ENCODE measurements at regions not wholly inside any gene's neighbourhood (a gene's known extent, or its start where the extent isn't known, plus 50 kb on each side); places are given as distances from the start of the nearest gene placed in this dataset.
"Not testable (repeated sequence)": the region's sequence is repeated elsewhere in the genome, so short reads cannot be mapped to it uniquely, and the experiment has no call there.

DNA sequence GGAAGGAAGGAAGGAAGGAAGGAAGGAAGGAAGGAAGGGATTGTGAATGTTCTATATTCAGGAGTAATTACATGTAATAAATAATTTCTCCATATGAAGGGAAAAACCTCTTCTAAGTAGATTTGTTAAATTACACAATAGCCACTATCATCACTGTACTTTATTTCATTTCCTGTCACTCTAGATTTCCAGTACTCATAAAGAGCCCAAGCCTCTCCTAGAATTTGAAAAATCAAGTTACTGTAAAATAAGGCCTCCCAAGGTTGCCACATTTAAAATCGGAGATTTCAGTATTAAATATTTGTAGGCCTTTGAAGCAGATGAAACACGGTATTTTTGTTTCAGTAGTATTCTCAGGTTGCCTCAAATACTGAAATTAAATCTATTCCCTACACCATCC, 499.0 kb downstream of the CDH10 start:
- no peak for DNase-seq

DNA sequence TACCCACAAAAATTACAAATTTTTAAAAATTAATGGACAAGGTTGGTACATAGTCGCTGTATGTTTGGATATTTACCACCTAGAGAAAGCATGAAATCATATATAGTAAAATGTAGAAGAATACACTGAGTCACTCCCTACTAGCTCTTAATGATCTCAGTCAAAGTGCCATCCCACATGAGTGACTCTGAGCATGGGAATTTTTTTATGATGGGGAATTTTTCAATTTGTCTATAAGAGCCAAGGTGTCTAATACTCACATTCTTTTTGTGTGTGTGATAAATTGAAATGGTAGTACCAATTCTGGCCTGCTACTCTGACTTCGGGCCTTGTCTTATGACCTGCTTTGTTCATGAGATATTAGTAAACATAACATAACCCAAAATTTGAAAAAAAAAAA, 483.2 kb downstream of the CDH10 start:
- no peak for DNase-seq

DNA sequence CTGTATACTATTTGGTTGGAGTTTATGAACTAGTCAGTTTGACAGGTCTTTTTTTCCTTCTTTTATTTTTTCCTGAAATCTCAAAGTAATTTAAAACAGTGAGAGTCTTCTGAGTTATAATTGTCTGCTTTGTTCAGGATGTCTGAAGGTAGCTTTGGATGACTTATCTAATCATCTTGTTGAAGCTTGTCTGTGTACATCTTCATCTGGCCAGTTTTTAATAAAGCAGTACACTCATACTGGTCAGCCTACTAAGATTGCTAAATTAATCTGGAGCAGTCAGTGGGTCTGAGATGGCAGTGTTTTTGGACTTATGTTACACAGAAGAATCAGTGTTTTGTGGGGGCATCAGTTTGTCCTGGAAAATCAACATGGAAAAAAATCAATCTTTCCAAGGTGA, 482.4 kb downstream of the CDH10 start:
- no peak for DNase-seq

DNA sequence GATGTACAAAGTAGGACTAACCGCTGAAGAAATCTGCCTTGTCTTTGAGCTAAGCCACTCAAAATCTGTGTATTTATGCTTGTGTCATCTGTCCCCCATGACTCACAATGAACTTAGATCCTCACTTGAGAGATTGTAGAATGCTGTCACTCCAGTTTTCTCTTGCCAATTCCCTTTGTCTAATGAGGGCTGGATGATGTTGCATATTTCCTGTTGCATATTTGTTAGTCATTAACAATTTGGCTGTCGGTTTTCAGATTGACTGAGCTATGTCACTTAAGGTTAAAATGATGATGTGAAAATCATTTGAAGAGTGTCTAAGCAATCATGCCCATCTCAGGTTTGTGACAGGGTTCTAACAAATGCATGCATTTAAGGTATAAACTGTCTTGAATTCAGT, 481.7 kb downstream of the CDH10 start:
- no peak for DNase-seq

DNA sequence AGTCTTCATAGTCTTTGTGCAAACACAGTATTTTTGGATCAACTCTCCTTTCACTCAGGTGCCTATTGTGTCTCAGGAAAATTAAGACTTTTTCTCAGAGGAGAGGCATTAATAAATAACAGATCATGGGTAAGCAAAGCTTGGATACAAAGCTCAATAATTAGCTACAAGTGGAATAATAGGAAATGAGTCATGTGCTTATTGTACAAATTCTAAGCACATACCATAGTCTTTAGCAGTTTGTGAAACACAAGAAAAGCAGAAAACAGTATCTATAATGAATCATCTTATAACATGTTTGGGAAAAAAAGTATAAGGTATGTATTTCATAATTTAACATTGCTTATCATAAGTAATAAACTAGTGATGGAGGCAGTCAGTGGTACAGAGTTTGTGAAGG, 477.0 kb downstream of the CDH10 start:
- no peak for DNase-seq

DNA sequence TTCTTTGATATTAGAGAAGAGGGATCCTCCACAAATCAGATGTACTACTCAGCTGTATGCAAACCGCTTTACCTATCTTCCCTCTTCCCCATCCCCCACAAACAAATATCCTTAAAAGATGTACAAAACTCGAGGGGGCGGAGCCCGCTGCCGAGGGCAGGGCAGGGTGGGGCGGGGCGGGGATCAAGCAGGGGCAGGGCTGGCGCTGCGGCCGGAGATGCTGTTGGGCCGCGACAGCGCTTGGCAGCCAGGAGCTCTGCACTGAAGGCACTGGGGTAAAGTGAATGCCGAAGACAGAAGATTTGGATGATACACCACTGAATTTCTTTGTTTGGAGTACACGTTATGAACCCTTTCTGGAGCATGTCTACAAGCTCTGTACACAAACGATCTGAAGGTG, 474.8 kb downstream of the CDH10 start:
- DNase-seq, result no peak

DNA sequence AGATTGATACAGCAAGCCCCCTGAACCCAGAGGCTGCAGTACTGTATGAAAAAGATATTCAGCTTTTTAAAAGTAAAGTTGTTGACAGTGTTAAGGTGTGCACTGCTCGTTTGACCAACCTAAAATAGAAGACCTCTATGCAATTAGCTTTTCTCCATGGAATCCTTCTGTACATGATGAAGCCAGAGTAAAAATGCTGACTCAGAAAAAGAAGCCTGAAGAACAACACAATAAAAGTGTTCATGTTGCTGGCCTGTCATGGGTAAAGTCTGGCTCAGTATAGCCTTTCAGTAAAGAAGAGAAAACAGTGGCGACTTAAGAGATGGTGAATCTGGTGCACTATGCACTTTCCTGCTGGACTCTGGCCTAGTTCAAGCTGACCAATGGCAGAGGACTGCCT, 473.8 kb downstream of the CDH10 start:
- DNase-seq, result not testable (repeated sequence)

DNA sequence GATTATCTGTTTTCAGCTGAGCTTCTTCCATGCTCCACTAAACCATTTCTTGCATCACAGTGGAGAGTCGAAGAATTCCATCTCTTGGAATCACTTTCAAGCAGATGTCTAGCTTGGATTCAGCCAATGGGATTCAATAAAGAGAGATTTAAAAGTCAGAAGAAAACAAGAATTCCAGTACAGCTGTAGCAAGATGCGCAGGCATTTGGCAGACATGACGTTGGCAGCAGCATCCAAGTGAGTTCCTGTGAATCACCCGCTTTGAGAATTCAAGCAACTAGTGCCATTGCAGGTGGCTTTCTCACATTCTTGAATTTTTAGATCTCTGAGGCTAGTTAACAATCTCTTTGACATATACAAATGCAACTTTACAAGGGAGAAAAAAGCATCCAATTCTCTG, 467.0 kb downstream of the CDH10 start:
- no peak for DNase-seq

DNA sequence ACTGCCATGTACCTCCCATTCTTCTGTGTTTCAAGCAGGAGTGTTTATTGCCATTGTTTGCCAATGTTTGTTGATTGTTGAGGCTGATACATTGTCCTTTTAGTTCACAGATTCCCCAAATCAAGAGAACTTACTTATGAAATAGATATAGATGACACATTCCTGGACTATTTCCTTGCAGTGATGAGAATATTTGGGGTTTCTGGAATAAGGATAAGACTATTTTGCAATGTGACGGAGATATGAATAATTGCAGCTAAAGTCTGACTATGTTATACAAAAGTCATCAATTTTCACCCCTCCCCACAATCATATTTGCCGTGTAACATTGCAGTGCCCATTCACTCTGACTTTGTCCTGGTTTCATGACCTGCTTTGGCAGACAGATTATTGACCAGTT, 460.8 kb downstream of the CDH10 start:
- DNase-seq, result no peak

DNA sequence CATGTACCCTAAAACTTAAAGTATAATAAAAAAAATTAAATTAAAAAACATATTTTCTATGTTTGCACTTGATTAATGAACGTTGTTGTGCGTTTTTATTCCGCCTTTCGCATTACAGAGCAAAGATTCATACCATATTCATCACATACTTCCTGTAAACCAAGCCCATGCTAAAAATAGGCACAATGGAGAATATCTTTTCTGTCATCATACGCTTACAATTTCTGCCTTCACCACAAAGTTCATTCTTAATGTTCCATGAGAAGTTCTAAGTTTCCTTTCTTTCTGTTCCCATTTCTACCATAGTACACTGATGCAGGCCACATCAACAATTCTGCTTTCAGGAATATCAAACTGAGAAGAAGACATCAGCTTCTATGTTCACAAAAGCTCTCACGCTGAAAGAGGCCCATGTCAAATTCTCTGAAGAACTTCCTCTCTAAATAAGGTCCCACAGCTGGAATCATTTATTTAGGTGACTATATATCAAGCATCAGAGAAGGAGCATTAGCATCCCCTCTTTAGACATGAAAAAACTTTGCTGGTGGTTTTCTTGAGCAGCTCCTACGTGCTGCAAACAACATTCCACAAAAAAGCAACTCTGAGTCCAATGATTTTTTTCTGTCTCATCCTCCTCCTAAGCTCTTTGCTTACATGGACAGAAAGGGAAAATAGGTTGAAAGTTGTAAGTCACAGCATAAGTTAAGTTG, 456.4 kb downstream of the CDH10 start:
- no peak for DNase-seq

DNA sequence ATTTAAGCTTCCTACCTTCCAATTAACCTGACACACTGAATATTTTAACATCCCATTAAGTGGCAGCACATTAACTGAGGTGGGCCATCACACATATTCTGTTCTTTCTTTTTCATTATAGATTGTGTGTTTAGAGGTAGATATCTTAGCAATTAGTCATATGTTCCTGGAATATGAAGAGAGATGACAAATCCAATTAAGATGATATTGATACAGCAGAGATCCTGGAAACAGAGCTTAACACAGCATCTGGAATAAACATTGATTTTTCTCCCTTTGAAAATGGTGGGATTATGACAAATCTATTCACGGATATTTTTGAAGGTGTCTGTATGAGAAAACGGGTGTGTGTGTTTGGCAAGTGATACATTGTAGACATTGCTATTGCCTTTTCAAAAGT, 448.0 kb downstream of the CDH10 start:
- no peak for DNase-seq

DNA sequence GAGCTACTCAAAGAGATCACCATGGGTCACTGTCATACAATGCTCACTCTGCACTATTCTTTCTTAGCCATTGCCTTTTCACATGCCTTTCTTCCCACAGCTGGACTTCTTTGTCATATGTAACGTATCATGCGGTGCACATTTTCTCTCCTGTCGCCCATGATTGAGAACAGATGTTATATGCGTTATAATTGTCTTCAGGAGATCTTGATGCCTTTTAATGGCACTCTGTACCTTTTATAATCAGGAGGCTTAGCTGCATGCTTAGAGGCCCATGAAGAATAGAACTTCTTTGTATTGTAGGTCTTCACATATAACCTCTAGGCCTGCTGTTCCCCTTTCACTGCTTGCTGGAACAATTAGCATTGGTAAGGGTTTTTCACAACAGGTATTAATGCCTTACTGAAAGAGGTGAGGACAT, 436.1 kb downstream of the CDH10 start:
- peak; percentile 9 for DNase-seq

DNA sequence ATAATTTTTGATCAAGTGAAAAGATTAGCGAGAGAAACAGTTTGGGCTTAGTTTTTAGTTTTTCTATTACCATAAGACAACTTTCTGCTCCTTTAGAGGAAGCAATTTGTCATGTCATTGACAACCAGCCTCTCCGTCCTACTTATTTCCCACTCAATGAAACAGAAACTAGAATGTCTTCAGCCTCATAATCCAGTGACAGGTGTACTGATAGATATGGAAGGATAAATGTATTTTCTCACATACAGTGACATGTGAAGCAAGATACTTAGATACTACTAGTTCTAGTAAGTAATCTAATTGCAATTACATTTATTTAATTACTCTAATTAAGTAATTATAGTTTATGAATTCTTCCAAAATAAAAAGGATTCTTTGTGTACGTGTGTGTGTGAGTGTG, 429.7 kb downstream of the CDH10 start:
- DNase-seq, result no peak

DNA sequence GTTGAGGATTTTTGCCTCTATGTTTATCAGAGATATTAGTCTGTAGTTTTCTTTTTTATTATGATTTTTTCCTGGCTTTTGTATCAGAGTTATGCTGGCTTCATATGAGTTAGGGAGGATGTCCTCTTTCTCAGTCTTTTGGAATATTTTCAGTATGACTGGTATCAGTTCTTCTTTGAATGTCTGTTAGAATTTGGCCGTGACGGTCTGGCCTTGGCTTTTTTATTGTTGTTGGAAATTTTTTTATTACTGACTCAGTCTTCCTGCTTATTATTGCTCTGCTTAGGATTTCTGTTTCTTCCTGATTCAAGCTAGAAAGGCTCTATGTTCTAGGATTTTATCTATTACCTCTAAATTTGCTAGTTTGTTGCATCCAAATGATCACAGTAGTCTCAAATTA, 421.9 kb downstream of the CDH10 start:
- DNase-seq, result no peak

DNA sequence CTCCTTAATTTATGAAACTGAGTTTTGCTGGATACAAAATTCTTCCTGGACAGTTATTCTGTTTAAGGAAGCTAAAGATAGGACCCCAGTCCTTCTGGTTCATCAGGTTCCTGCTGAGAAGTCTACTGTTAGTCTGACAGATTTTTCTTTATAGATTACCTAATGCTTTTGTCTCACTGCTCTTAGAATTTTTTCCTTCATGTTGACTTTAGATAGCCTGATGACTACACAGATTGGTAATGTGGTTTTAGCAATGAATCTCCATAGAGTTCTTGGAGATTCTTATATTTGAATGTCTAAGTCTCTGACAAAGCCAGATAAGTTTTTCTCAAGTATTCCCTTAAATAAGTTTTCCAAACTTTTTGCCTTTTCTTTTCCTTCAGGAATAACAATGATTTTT, 419.7 kb downstream of the CDH10 start:
- no peak for DNase-seq

DNA sequence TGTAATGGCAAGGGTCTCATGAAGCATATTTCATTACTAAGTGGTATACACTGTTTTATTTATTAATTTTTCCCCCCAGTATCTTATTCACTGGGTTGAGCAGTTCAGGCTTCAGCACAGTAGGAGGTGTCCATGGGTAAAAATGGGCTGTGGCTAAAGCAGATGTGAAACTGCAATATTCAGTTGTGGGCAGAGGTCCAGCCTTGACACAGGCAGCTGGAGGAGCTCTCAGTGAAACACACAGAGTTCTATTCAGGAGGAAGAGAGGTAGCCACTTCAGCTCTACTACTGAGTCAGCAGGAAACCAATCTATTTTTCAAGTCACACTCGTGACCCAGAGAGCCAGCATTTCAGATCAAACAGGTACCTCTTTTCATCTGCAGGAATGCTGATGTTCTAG, 418.3 kb downstream of the CDH10 start:
- DNase-seq, result no peak

DNA sequence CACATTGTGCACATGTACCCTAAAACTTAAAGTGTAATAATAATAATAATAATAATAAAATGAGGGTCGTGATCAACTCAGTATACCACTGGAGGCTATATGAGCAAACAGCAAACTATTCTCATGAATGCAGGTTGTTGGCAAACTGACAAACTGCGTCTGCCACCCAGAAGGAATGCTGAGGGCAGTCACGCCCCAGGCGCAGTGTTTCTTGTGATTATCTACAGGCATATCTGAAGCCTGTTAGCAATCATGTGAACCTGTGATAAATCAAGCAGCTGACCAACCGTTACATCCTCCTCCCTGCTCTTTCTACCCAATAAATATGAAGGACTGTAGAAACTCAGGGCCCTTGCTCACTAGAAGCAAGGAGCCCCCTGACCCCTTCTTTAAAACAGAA, 416.9 kb downstream of the CDH10 start:
- not testable (repeated sequence) for DNase-seq

DNA sequence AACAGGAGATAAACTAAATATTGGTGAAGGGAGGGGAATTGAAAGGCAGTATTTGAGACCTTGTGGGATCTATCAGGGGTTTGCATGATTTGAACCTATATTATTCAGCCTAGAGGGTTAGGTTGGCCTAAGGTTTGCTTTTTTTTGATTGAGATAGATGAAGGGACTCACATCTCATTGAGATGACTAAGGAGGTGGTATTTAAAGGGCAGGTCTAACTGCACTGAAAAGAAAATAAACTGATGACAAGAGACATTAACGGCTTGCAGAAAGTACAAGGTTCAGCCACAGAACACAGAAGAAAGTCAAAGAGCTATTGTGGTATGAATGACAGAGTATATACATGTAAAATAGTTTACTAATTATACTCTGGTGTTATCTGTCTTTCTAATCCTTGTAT, 412.7 kb downstream of the CDH10 start:
- DNase-seq, result no peak

DNA sequence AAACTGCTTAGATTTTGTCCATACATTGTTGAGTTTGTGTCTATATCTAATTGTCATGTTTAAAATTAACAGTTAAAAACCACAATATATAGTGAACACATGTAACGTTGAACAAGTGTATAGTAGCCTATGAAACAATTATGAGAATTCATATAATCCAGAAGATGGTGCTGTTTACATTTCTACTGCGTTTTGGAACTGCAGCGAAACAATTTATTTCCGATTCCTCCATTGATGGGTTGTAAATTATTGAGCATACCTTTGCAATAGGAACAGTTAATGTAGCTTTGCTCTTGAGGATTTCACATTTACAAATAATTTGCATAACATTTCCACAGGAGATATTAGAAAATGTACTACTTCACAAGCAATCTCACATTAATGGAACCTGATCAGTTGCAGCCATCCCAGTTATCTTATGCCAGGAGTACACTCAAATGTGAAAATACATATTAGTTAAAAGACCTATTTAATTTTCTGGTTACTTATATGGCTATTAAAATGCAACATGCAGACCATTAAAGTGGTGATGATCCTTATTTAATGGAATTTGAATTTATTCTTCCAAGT, 411.8 kb downstream of the CDH10 start:
- no peak for DNase-seq

DNA sequence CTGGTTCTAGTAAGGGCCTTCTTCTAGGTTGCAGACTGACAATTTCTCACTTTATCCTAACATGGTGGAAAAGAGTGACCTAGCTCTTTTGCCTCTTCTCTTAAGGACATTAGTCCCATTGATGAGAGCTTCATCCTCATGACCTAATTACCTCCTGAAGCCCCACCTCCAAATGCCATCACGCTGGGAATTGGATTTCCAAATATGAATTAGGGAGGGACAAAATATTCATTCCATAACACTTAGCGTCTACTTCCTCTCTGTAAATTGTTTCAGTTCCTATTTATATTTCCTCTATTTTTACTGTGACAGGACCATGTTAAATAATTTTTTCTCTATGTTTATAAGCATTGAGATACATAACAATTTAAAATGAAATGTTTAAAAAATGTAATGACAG, 408.8 kb downstream of the CDH10 start:
- DNase-seq, result no peak

DNA sequence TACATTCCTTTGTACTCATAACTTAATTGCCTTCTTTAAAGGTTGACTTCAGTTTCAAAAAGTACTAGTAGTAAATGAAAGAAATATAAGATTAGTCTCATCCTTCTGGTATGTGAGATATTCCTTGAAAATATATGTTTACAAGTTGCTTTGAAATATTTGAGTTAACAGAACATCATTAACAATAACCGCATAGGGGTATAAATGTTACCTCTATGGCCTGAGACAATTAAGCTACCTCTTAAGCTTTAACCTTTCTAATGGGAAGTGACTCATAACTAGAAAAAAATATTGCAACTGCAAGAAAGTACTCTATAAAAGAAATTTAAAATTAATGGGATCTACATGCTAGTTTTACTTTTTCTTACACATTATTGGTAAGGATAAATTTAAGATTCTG, 399.0 kb downstream of the CDH10 start:
- no peak for DNase-seq

DNA sequence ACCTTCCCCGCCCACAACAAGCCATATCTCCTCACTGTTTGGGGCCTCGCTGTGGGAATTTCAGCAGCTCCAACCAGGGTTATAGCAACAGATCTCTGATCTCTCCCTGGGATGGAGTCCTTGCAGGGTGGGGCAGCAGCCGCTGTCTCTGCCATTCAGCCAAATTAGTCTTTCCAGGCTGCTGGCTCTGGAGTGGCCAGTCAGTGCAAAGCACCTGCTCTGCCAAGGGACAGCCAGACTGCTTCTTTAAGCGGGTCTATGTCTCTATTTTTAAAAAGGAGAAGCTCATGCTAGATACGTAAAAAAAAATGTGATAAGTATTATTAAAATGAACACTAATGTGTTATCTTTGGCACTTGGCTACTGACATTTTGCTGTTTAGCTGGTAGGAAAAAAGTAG, 380.2 kb downstream of the CDH10 start:
- no peak for DNase-seq

DNA sequence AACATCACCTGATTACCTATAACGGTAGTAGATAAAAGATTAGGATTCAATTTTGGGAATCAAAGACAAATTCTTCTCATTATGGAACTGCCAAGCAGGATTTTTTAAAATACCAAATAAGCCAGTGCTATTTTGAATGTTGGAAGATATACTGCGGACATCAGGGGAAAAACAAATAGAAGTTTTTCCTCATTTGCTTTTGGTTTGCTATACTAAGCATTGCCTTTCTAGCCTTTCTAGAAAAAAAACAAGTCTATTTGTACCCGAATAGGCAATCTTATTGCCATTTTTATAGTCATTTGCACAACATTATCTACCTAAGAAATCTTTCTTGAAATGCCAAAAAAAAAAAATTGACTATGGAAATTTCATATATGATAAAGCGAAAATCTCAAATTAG, 379.5 kb downstream of the CDH10 start:
- DNase-seq, result no peak

DNA sequence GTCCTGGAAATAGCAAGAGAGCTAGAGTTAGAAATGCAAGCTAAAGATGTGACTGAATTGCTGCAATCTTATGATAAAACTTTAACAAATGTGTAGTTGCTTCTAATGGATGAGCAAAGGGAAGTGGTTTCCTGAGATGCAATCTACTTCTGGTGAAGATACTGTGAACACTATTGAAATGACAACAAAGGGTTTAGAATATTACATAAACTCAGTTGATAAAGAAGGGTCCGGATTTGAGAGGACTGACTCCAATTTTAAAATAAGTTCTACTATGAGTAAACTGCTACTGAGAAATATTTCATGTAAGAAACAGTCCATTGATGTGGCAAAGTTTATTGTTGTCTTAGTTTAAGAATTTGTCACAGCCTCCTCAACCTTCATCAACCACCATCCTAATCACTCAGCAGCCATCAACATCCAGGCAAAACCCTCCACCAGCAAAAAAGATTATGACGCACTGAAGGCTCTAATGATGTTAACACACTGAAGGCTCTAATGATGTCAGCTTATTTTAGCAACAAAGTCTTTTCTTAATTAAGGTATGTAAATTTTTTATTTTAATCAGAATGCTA, 376.2 kb downstream of the CDH10 start:
- DNase-seq, result no peak

DNA sequence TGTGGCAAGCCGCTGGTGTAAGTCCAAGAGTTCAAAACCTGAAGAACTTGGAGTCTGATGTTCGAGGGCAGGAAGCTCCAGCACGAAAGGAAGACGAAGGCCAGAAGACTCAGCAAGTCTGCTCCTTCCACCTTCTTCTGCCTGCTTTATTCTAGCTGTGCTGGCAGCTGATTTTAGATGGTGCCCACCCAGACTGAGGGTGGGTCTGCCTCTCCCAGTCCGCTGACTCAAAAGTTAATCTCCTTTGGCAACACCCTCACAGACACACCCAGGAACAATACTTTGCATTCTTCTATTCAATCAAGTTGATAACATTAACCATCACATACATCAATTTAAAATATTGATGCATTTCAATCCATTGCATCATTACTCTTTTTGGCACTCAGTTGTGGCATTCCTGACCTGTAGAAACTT, 373.1 kb downstream of the CDH10 start:
- DNase-seq, result not testable (repeated sequence)

Data from NCI-H774 (cell line).